CD14-positive monocyte (primary cell): ENCODE measurements at regions not wholly inside any gene's neighbourhood (a gene's known extent, or its start where the extent isn't known, plus 50 kb on each side); places are given as distances from the start of the nearest gene placed in this dataset.

ENCODE experiments used
- DNase-seq, 3 donors: peaks; one replicate each; pipeline ENCODE4 v3.0.0-alpha.2; 2011 to 2022
- H2AFZ ChIP-seq: 2 replicates; pipeline ENCODE4 v1.6.0; 2012; ENCODE audit warnings: mild to moderate bottlenecking, low read depth, low read length, inconsistent platforms; ENCODE audit not compliant: insufficient read depth, poor library complexity, severe bottlenecking
- H3K27ac ChIP-seq, 2 donors: 1 replicate in 1 of 2; 2 replicates in 1 of 2; pipeline ENCODE4 v1.5.1; 2012 to 2013; ENCODE audit warnings: low read length in 2 of 2, control low read depth in 1 of 2, inconsistent platforms in 1 of 2, low read depth in 1 of 2, mild to moderate bottlenecking in 1 of 2
- H3K27me3 ChIP-seq, 2 donors: one replicate each; pipeline versions ENCODE4 v1.6.0 to v1.6.1; 2011 to 2013; ENCODE audit warnings: low read length in 2 of 2; ENCODE audit not compliant: control insufficient read depth in 2 of 2, insufficient read depth in 2 of 2
- H3K36me3 ChIP-seq, 2 donors: replicated peaks in 1 of 2; 1 replicate in 1 of 2; 2 replicates in 1 of 2; pipeline versions ENCODE4 v1.5.1 to v1.6.1; 2012 to 2013; ENCODE audit warnings: low read length in 2 of 2, control low read depth in 1 of 2, inconsistent platforms in 1 of 2, mild to moderate bottlenecking in 1 of 2; ENCODE audit not compliant: insufficient read depth in 2 of 2, control insufficient read depth in 1 of 2
- H3K4me1 ChIP-seq, 2 donors: 1 replicate in 1 of 2; 2 replicates in 1 of 2; pipeline versions ENCODE4 v1.5.1 to v1.6.1; 2012 to 2013; ENCODE audit warnings: low read length in 2 of 2, control low read depth in 1 of 2, inconsistent platforms in 1 of 2, mild to moderate bottlenecking in 1 of 2, moderate library complexity in 1 of 2; ENCODE audit not compliant: insufficient read depth in 2 of 2, control insufficient read depth in 1 of 2
- H3K4me2 ChIP-seq: replicated peaks from 2 replicates; pipeline ENCODE3; 2012; ENCODE audit warnings: low read length, moderate library complexity, mild to moderate bottlenecking; ENCODE audit not compliant: poor library complexity, severe bottlenecking; ENCODE audit errors: extremely low read depth
- H3K4me3 ChIP-seq, 3 experiments: fragments of 200-600 bp in 1 of 3; sonication (generic) in 1 of 3; replicated peaks in 1 of 3; 1 replicate in 2 of 3; 2 replicates in 1 of 3; pipeline ENCODE4 v1.5.1; 2011 to 2013; ENCODE audit warnings: low read length in 3 of 3, mild to moderate bottlenecking in 3 of 3, control low read depth in 2 of 3, low read depth in 2 of 3, inconsistent platforms in 1 of 3, moderate library complexity in 1 of 3
- H3K79me2 ChIP-seq: 2 replicates; pipeline ENCODE4 v1.6.0; 2012; ENCODE audit warnings: mild to moderate bottlenecking, control low read depth, inconsistent platforms, low read length, moderate library complexity; ENCODE audit not compliant: insufficient read depth
- H3K9ac ChIP-seq: 2 replicates; pipeline ENCODE4 v1.6.0; 2017; ENCODE audit warnings: low read length, mild to moderate bottlenecking; ENCODE audit not compliant: insufficient read depth, poor library complexity, severe bottlenecking
- H3K9me3 ChIP-seq, 2 donors: replicated peaks in 1 of 2; 1 replicate in 1 of 2; 2 replicates in 1 of 2; pipeline versions ENCODE4 v1.5.1 to v1.6.1; 2012 to 2013; ENCODE audit warnings: low read length in 2 of 2, control low read depth in 1 of 2; ENCODE audit not compliant: control insufficient read depth in 1 of 2, insufficient read depth in 1 of 2
- H4K20me1 ChIP-seq: 2 replicates; pipeline ENCODE4 v1.6.0; 2012; ENCODE audit warnings: mild to moderate bottlenecking, low read length, control low read depth, moderate library complexity; ENCODE audit not compliant: insufficient read depth
- H3K27ac Mint-ChIP-seq, 7 donors: one replicate each; pipeline ENCODE4 v1.8.0; 2020; ENCODE audit warnings: mild to moderate bottlenecking in 7 of 7, mixed read lengths in 7 of 7, moderate library complexity in 6 of 7, inconsistent platforms in 2 of 7
- H3K27me3 Mint-ChIP-seq, 3 donors: one replicate each; pipeline ENCODE4 v1.8.0; 2021 to 2022; ENCODE audit warnings: low read depth in 3 of 3, mild to moderate bottlenecking in 3 of 3, mixed read lengths in 3 of 3, moderate library complexity in 3 of 3, inconsistent platforms in 1 of 3
- H3K36me3 Mint-ChIP-seq, 2 donors: one replicate each; pipeline ENCODE4 v1.8.0; 2020; ENCODE audit warnings: mixed read lengths in 2 of 2, inconsistent platforms in 1 of 2, mild to moderate bottlenecking in 1 of 2
- H3K4me1 Mint-ChIP-seq: one replicate; pipeline ENCODE4 v1.8.0; 2020; ENCODE audit warnings: mild to moderate bottlenecking, mixed read lengths
- H3K4me3 Mint-ChIP-seq, 2 donors: one replicate each; pipeline ENCODE4 v1.8.0; 2020; ENCODE audit warnings: mild to moderate bottlenecking in 2 of 2, mixed read lengths in 2 of 2, moderate library complexity in 1 of 2
- H3K9me3 Mint-ChIP-seq, 7 donors: one replicate each; pipeline ENCODE4 v1.8.0; 2020 to 2022; ENCODE audit warnings: mixed read lengths in 7 of 7, mild to moderate bottlenecking in 6 of 7, moderate library complexity in 6 of 7, inconsistent platforms in 2 of 7
- CTCF ChIP-seq: fragments of 200-600 bp; IDR thresholded peaks from one replicate; pipeline ENCODE4 v1.8.0; 2022; ENCODE audit warnings: antibody characterized with exemption, mild to moderate bottlenecking
- WGBS: methylation state at CpG from one replicate; pipeline ENCODE4 v1.1.5; 2013; ENCODE audit warnings: missing lambda C conversion rate; ENCODE audit not compliant: insufficient coverage; 5-methylcytosine and 5-hydroxymethylcytosine counted together
- intact Hi-C, 2 donors: fragments of 100-400 bp; cut with micrococcal nuclease; formaldehyde crosslinking; loops; one replicate each; pipeline versions ENCODE4 v1.15.0 to v1.15.1; 2023

GRCh38 chr10:3836222-3836820 is 51.3 kb upstream of the KLF6 start:
- Histone ChIP-seq H3K4me1 (peaks cover 34 to 38% of the 10 kb centered on the region in 2 donors), H3K27ac (peak overlapping the region; percentile 67 to 80), H3K9ac (peak overlapping the region; percentile 16), H4K20me1 (no peaks in the 10 kb centered on the region), H3K27me3 (no peaks in the 10 kb centered on the region), H3K36me3 (no peaks in the 10 kb centered on the region), H2AFZ (no peak overlapping the region), H3K4me2 (peak overlapping the region; percentile 56), H3K9me3 (no peaks in the 10 kb centered on the region), H3K4me3 (peak overlapping the region in 1 of 3 experiments; percentile 56), H3K79me2 (no peaks in the 10 kb centered on the region)
- intact Hi-C loops = no loop called here
- no peak overlapping the region for H3K4me3 Mint-ChIP-seq
- DNase-seq = peak in 1 of 3 donors; percentile 76
- H3K9me3 Mint-ChIP-seq = no peaks in the 10 kb centered on the region
- H3K27me3 Mint-ChIP-seq = peaks cover 0 to 2% (median 0%) of the 10 kb centered on the region in 3 donors
- no peaks in the 10 kb centered on the region for H3K36me3 Mint-ChIP-seq
- TF ChIP-seq CTCF = no peak
- peak overlapping the region; percentile 70 to 96 (median 92) for H3K27ac Mint-ChIP-seq
- peaks cover 41% of the 10 kb centered on the region for H3K4me1 Mint-ChIP-seq
- WGBS = no CpG with 5 or more reads among the region's 2 CpGs

- TF ChIP-seq CTCF = no peak
- Mint-ChIP-seq H3K36me3 (no peaks in the 10 kb centered on the region), H3K4me3 (peak overlapping the region; percentile 34 to 53), H3K4me1 (peaks cover 41% of the 10 kb centered on the region), H3K27ac (peak overlapping the region; percentile 90 to 96 (median 92)), H3K9me3 (no peaks in the 10 kb centered on the region), H3K27me3 (peaks cover 0 to 2% (median 0%) of the 10 kb centered on the region in 3 donors)
- peak; percentile 56 to 95 (median 87) for DNase-seq
- Histone ChIP-seq H3K4me2 (peak overlapping the region; percentile 56), H4K20me1 (no peaks in the 10 kb centered on the region), H3K9me3 (no peaks in the 10 kb centered on the region), H3K36me3 (no peaks in the 10 kb centered on the region), H3K27me3 (no peaks in the 10 kb centered on the region), H2AFZ (peak overlapping the region; percentile 10), H3K9ac (peak overlapping the region; percentile 16), H3K79me2 (no peaks in the 10 kb centered on the region), H3K4me1 (peaks cover 34 to 38% of the 10 kb centered on the region in 2 donors), H3K4me3 (peak overlapping the region in 1 of 3 experiments; percentile 56), H3K27ac (peak overlapping the region; percentile 67 to 80)
- WGBS = 13% methylated on average over 6 of the region's 6 CpGs
- intact Hi-C loops = no loop called here
These were observed 50.8 kb upstream of the KLF6 start for GRCh38 chr10:3835770-3836169.
